ENCODE measurements at regions not wholly inside any gene's neighbourhood (a gene's known extent, or its start where the extent isn't known, plus 50 kb on each side); places are given as distances from the start of the nearest gene placed in this dataset.

DNA sequence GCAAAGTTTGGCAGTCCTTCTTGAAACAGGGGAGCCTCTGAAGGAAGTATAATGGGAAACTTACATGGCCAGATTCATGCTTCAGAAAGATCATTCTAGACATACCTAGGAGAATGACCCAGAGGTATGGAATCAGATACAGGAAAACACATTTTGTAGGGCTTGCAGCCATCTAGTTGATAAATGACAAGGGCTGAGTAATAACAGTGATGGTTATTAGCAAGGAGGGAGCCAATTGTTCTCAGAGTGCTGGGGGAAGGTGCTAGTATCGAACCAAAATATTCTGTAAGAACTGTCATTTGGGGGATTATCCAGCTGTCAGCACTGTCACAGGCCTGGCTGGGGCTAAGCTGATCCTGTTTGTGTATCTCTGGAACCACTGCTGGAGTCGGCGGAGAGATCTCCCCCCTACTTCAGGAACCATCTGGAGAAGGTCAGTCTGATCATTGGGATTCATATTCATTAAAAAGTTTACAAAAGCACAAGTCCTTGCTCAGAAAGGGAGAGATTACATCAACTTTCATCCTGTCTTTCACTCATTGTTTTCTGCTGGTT is 113.8 kb upstream of the THSD7B start:
- no peaks in the 10 kb centered on the region for H3K79me2 ChIP-seq (ENCODE audit: control insufficient read depth, insufficient read depth, low read length)
- no peak for DNase-seq
- H2BK15ac ChIP-seq (replicated peaks; ENCODE audit: low read depth): no peak overlapping the region
- H3K4ac ChIP-seq (ENCODE audit: low read depth, low read length): no peak overlapping the region
- no peaks in the 10 kb centered on the region for H3K4me1 ChIP-seq (ENCODE audit: control insufficient read depth, low read depth, low read length)
- H3K9ac ChIP-seq (ENCODE audit: low read length): no peak overlapping the region
- H3K23ac ChIP-seq (ENCODE audit: low read length): no peak overlapping the region
- no peak overlapping the region for H3K27ac ChIP-seq (ENCODE audit: low read depth, low read length)
- H2AK5ac ChIP-seq (ENCODE audit: low read length): no peak overlapping the region
- no peak overlapping the region for H3K56ac ChIP-seq (ENCODE audit: low read length)
- no peak overlapping the region for H2BK120ac ChIP-seq (ENCODE audit: low read depth, low read length)
- H3K27me3 ChIP-seq (ENCODE audit: insufficient read depth, low read length, poor library complexity): no peaks in the 10 kb centered on the region
- H2BK5ac ChIP-seq (ENCODE audit: low read length): no peak overlapping the region
- no peak overlapping the region for H4K8ac ChIP-seq (ENCODE audit: low read depth, low read length)
- no peak overlapping the region for H3K4me3 ChIP-seq (ENCODE audit: low read length)
- H3K18ac ChIP-seq (ENCODE audit: low read length): no peak overlapping the region
- H3K36me3 ChIP-seq (ENCODE audit: control insufficient read depth, insufficient read depth, low read length): no peaks in the 10 kb centered on the region
- no peaks in the 10 kb centered on the region for H3K79me1 ChIP-seq (ENCODE audit: low read length)
- H3K4me2 ChIP-seq (ENCODE audit: low read length): no peak overlapping the region
- no CpG with 5 or more reads among the region's 3 CpGs for WGBS (ENCODE audit: extremely low coverage, insufficient coverage, low lambda C conversion rate)
- no peak overlapping the region for H4K5ac ChIP-seq (ENCODE audit: low read length)

DNA sequence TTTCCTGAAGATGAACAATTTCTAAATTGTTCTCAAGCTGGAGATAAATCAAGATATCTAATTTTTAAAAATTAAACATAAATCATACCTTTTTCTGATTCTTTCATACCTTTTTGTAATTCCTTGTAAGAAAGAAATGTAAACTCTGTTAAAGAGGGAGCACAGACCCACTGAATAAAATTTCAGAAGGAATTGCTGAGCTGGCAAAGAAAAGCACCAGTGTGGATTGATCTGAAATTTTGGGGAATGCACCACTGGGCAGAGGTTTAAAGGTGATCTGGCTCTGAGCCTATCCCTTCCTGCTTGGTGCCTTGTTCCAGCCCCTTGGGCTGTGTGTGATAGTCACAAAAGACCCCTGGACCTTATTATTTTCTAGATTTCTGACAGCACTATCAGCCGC is 118.3 kb upstream of the THSD7B start:
- H3K4ac ChIP-seq (ENCODE audit: low read depth, low read length): no peak overlapping the region
- H3K36me3 ChIP-seq (ENCODE audit: control insufficient read depth, insufficient read depth, low read length): no peaks in the 10 kb centered on the region
- WGBS (ENCODE audit: extremely low coverage, insufficient coverage, low lambda C conversion rate): no CpG with 5 or more reads among the region's 1 CpG
- H2BK120ac ChIP-seq (ENCODE audit: low read depth, low read length): no peak overlapping the region
- no peak overlapping the region for H2BK15ac ChIP-seq (replicated peaks; ENCODE audit: low read depth)
- no peak overlapping the region for H2BK5ac ChIP-seq (ENCODE audit: low read length)
- H3K4me1 ChIP-seq (ENCODE audit: control insufficient read depth, low read depth, low read length): no peaks in the 10 kb centered on the region
- no peak for DNase-seq
- H3K79me1 ChIP-seq (ENCODE audit: low read length): no peaks in the 10 kb centered on the region
- H3K9ac ChIP-seq (ENCODE audit: low read length): no peak overlapping the region
- H3K79me2 ChIP-seq (ENCODE audit: control insufficient read depth, insufficient read depth, low read length): no peaks in the 10 kb centered on the region
- no peak overlapping the region for H3K23ac ChIP-seq (ENCODE audit: low read length)
- no peak overlapping the region for H2AK5ac ChIP-seq (ENCODE audit: low read length)
- no peak overlapping the region for H3K56ac ChIP-seq (ENCODE audit: low read length)
- H3K27me3 ChIP-seq (ENCODE audit: insufficient read depth, low read length, poor library complexity): no peaks in the 10 kb centered on the region
- no peak overlapping the region for H3K27ac ChIP-seq (ENCODE audit: low read depth, low read length)
- no peak overlapping the region for H4K8ac ChIP-seq (ENCODE audit: low read depth, low read length)
- H3K4me2 ChIP-seq (ENCODE audit: low read length): no peak overlapping the region
- H4K5ac ChIP-seq (ENCODE audit: low read length): no peak overlapping the region
- no peak overlapping the region for H3K18ac ChIP-seq (ENCODE audit: low read length)
- no peak overlapping the region for H3K4me3 ChIP-seq (ENCODE audit: low read length)

DNA sequence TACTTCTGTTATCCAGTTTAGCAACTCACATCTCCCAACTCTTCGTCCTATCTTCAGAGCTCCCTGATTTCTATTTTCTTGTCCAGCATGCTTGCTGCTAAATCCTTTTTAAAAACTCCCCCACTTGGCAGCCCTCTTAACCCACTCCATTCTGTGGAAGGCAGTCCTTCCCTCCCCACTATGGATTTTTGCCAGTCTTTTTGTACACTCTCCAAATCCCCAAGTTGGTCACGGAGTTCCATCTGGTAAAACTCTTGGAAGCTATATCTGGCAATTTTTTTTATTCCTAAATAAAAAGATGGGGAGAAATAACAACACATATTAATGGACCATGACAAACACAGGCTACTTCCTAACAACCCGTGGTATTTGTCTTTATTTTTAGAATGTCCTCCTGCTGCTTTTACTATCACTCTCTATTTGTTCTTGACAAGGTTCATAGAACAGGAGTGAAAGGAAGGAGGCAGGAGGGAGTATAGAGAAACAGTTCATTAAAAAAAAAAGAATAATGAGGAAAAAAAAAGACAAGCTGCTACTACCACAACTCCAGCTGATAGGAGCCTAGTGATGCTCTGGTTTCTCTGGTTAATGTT is 120.0 kb upstream of the THSD7B start:
- no peak overlapping the region for H4K8ac ChIP-seq (ENCODE audit: low read depth, low read length)
- no peaks in the 10 kb centered on the region for H3K36me3 ChIP-seq (ENCODE audit: control insufficient read depth, insufficient read depth, low read length)
- WGBS (ENCODE audit: extremely low coverage, insufficient coverage, low lambda C conversion rate): no CpG with 5 or more reads among the region's 3 CpGs
- H2BK5ac ChIP-seq (ENCODE audit: low read length): no peak overlapping the region
- no peak overlapping the region for H3K4ac ChIP-seq (ENCODE audit: low read depth, low read length)
- no peak overlapping the region for H3K23ac ChIP-seq (ENCODE audit: low read length)
- no peaks in the 10 kb centered on the region for H3K4me1 ChIP-seq (ENCODE audit: control insufficient read depth, low read depth, low read length)
- no peaks in the 10 kb centered on the region for H3K79me2 ChIP-seq (ENCODE audit: control insufficient read depth, insufficient read depth, low read length)
- H3K27me3 ChIP-seq (ENCODE audit: insufficient read depth, low read length, poor library complexity): no peaks in the 10 kb centered on the region
- no peak overlapping the region for H2BK120ac ChIP-seq (ENCODE audit: low read depth, low read length)
- H3K4me2 ChIP-seq (ENCODE audit: low read length): no peak overlapping the region
- no peak overlapping the region for H4K5ac ChIP-seq (ENCODE audit: low read length)
- no peak overlapping the region for H3K27ac ChIP-seq (ENCODE audit: low read depth, low read length)
- no peaks in the 10 kb centered on the region for H3K79me1 ChIP-seq (ENCODE audit: low read length)
- H3K4me3 ChIP-seq (ENCODE audit: low read length): no peak overlapping the region
- no peak overlapping the region for H2AK5ac ChIP-seq (ENCODE audit: low read length)
- no peak overlapping the region for H3K9ac ChIP-seq (ENCODE audit: low read length)
- no peak for DNase-seq
- H3K18ac ChIP-seq (ENCODE audit: low read length): no peak overlapping the region
- H2BK15ac ChIP-seq (replicated peaks; ENCODE audit: low read depth): no peak overlapping the region
- H3K56ac ChIP-seq (ENCODE audit: low read length): no peak overlapping the region

DNA sequence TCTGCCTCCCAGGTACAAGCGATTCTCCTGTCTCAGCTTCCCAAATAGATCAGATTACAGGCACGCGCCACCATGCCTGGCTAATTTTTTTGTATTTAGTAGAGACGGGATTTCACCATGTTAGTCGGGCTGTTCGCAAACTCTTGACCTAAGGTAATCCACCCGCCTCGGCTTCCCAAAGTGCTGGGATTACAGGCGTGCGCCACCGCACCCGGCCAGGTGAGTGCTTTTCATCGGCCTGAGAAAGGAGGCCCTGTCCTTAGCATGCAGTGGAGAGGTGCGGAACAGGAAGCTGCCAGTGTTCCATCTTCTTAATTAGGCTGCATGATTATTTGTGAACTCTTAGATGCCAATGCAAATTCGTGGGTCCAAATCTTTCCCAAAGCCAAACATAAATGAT is 125.7 kb upstream of the THSD7B start:
- WGBS (ENCODE audit: extremely low coverage, insufficient coverage, low lambda C conversion rate): no CpG with 5 or more reads among the region's 15 CpGs
- Histone ChIP-seq H3K23ac (ENCODE audit: low read length) (no peak overlapping the region), H2BK120ac (ENCODE audit: low read depth, low read length) (no peak overlapping the region), H3K4me3 (ENCODE audit: low read length) (no peak overlapping the region), H3K79me2 (ENCODE audit: control insufficient read depth, insufficient read depth, low read length) (no peaks in the 10 kb centered on the region), H3K36me3 (ENCODE audit: control insufficient read depth, insufficient read depth, low read length) (no peaks in the 10 kb centered on the region), H4K8ac (ENCODE audit: low read depth, low read length) (no peak overlapping the region), H3K79me1 (ENCODE audit: low read length) (no peaks in the 10 kb centered on the region), H4K5ac (ENCODE audit: low read length) (no peak overlapping the region), H3K56ac (ENCODE audit: low read length) (no peak overlapping the region), H2BK15ac (replicated peaks; ENCODE audit: low read depth) (no peak overlapping the region), H3K27ac (ENCODE audit: low read depth, low read length) (no peak overlapping the region), H3K27me3 (ENCODE audit: insufficient read depth, low read length, poor library complexity) (no peaks in the 10 kb centered on the region), H3K4ac (ENCODE audit: low read depth, low read length) (no peak overlapping the region), H3K9ac (ENCODE audit: low read length) (no peak overlapping the region), H3K4me2 (ENCODE audit: low read length) (no peak overlapping the region), H3K4me1 (ENCODE audit: control insufficient read depth, low read depth, low read length) (no peaks in the 10 kb centered on the region), H2AK5ac (ENCODE audit: low read length) (no peak overlapping the region), H3K18ac (ENCODE audit: low read length) (no peak overlapping the region), H2BK5ac (ENCODE audit: low read length) (no peak overlapping the region)
- DNase-seq: no peak

DNA sequence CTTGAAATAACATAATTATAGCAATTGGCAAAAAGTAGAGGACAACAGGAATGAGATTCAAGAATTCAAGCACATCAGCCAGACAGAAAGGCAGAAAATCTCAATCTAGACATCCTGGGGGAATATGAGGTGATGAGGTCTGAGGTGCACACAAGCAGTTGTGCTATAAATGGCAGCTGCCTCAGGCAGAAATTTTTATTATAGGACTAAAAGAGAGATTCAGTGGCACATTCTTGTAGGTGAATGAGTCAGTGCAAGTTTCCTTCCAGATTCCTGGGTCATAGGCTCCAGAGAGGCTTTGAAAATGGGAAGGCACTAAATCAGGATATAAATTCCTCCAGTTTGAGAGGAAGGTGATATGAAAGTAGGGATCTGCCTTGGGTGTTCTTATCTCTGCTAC is 127.2 kb upstream of the THSD7B start:
- Histone ChIP-seq H2BK15ac (replicated peaks; ENCODE audit: low read depth) (no peak overlapping the region), H3K23ac (ENCODE audit: low read length) (no peak overlapping the region), H3K79me2 (ENCODE audit: control insufficient read depth, insufficient read depth, low read length) (no peaks in the 10 kb centered on the region), H2BK5ac (ENCODE audit: low read length) (no peak overlapping the region), H3K9ac (ENCODE audit: low read length) (no peak overlapping the region), H3K4me3 (ENCODE audit: low read length) (no peak overlapping the region), H3K27me3 (ENCODE audit: insufficient read depth, low read length, poor library complexity) (no peaks in the 10 kb centered on the region), H3K18ac (ENCODE audit: low read length) (no peak overlapping the region), H3K79me1 (ENCODE audit: low read length) (no peaks in the 10 kb centered on the region), H4K8ac (ENCODE audit: low read depth, low read length) (no peak overlapping the region), H4K5ac (ENCODE audit: low read length) (no peak overlapping the region), H3K27ac (ENCODE audit: low read depth, low read length) (no peak overlapping the region), H3K56ac (ENCODE audit: low read length) (no peak overlapping the region), H3K4ac (ENCODE audit: low read depth, low read length) (no peak overlapping the region), H3K4me1 (ENCODE audit: control insufficient read depth, low read depth, low read length) (no peaks in the 10 kb centered on the region), H2AK5ac (ENCODE audit: low read length) (no peak overlapping the region), H3K36me3 (ENCODE audit: control insufficient read depth, insufficient read depth, low read length) (no peaks in the 10 kb centered on the region), H2BK120ac (ENCODE audit: low read depth, low read length) (no peak overlapping the region), H3K4me2 (ENCODE audit: low read length) (no peak overlapping the region)
- peak; percentile 27 for DNase-seq

DNA sequence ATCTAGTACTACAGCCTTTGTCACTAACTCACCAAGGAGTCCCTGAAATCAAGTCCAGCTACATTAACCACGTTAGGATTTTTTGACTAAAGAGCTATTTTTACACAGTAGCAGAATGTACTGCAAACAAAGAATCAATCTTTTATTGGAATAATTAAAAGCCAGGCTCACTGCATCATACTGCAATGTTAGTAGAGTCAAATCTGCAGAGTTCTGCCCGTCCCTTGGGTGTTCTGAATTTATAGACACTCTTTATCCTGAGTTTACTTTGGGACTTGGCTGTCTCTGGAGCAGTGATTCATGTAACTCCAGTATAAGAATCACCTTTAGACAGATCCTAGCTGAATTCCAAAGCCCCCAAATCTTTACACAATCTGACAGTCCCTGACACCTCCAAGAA is 127.9 kb upstream of the THSD7B start:
- no CpG with 5 or more reads among the region's 2 CpGs for WGBS (ENCODE audit: extremely low coverage, insufficient coverage, low lambda C conversion rate)
- no peak overlapping the region for H3K4me2 ChIP-seq (ENCODE audit: low read length)

More for the DNA sequence above, 127.9 kb upstream of the THSD7B start:
- H2BK15ac ChIP-seq (replicated peaks; ENCODE audit: low read depth): no peak overlapping the region
- H3K56ac ChIP-seq (ENCODE audit: low read length): no peak overlapping the region
- no peak overlapping the region for H4K5ac ChIP-seq (ENCODE audit: low read length)
- H3K36me3 ChIP-seq (ENCODE audit: control insufficient read depth, insufficient read depth, low read length): no peaks in the 10 kb centered on the region
- no peak overlapping the region for H2AK5ac ChIP-seq (ENCODE audit: low read length)
- H3K79me1 ChIP-seq (ENCODE audit: low read length): no peaks in the 10 kb centered on the region
- H3K4me1 ChIP-seq (ENCODE audit: control insufficient read depth, low read depth, low read length): no peaks in the 10 kb centered on the region
- no peak overlapping the region for H4K8ac ChIP-seq (ENCODE audit: low read depth, low read length)
- H3K27me3 ChIP-seq (ENCODE audit: insufficient read depth, low read length, poor library complexity): no peaks in the 10 kb centered on the region
- no peak overlapping the region for H3K18ac ChIP-seq (ENCODE audit: low read length)
- H3K4me3 ChIP-seq (ENCODE audit: low read length): no peak overlapping the region
- no peak overlapping the region for H3K23ac ChIP-seq (ENCODE audit: low read length)
- no peak overlapping the region for H3K9ac ChIP-seq (ENCODE audit: low read length)
- no peaks in the 10 kb centered on the region for H3K79me2 ChIP-seq (ENCODE audit: control insufficient read depth, insufficient read depth, low read length)
- no peak overlapping the region for H2BK5ac ChIP-seq (ENCODE audit: low read length)
- DNase-seq: peak; percentile 35
- no peak overlapping the region for H3K27ac ChIP-seq (ENCODE audit: low read depth, low read length)
- H2BK120ac ChIP-seq (ENCODE audit: low read depth, low read length): no peak overlapping the region
- H3K4ac ChIP-seq (ENCODE audit: low read depth, low read length): no peak overlapping the region
